DOHH2 (cell line): ENCODE measurements at regions not wholly inside any gene's neighbourhood (a gene's known extent, or its start where the extent isn't known, plus 50 kb on each side); places are given as distances from the start of the nearest gene placed in this dataset.

ENCODE experiments used
- H3F3A ChIP-seq: fragments of 200-600 bp; sonication (generic), shearing (Covaris generic); 2 replicates; pipeline ENCODE4 v1.6.0; 2016; ENCODE audit warnings: antibody characterized with exemption, mild to moderate bottlenecking; ENCODE audit not compliant: control insufficient read depth, insufficient read depth
- H3K27ac ChIP-seq: fragments of 200-600 bp; sonication (generic); 2 replicates; pipeline ENCODE4 v1.5.1; 2014; ENCODE audit warnings: low read depth, mild to moderate bottlenecking, low read length, moderate library complexity
- H3K27me3 ChIP-seq: fragments of 200-600 bp; sonication (generic); 2 replicates; pipeline ENCODE4 v1.6.1; 2014; ENCODE audit warnings: mild to moderate bottlenecking, low read length, mixed read lengths; ENCODE audit not compliant: control insufficient read depth
- H3K36me3 ChIP-seq: fragments of 200-600 bp; sonication (generic); 2 replicates; pipeline ENCODE4 v1.6.1; 2014; ENCODE audit warnings: mild to moderate bottlenecking, low read length, moderate library complexity, mixed read lengths; ENCODE audit not compliant: control insufficient read depth
- H3K4me1 ChIP-seq: fragments of 200-600 bp; sonication (generic); 2 replicates; pipeline ENCODE4 v1.6.1; 2014; ENCODE audit warnings: mild to moderate bottlenecking, low read length, mixed read lengths; ENCODE audit not compliant: control insufficient read depth
- H3K4me2 ChIP-seq: fragments of 200-600 bp; sonication (generic); 2 replicates; pipeline ENCODE4 v1.6.0; 2014; ENCODE audit warnings: mild to moderate bottlenecking, low read length, moderate library complexity
- H3K4me3 ChIP-seq: fragments of 200-600 bp; sonication (generic); 2 replicates; pipeline ENCODE4 v1.5.1; 2014; ENCODE audit warnings: mild to moderate bottlenecking, low read length, mixed read lengths
- H3K79me2 ChIP-seq: fragments of 200-600 bp; sonication (generic); 2 replicates; pipeline ENCODE4 v1.6.1; 2014; ENCODE audit warnings: mild to moderate bottlenecking, low read length, mixed read lengths; ENCODE audit not compliant: control insufficient read depth
- H3K9me2 ChIP-seq: fragments of 200-600 bp; sonication (generic); replicated peaks from 2 replicates; pipeline ENCODE4 v1.6.1; 2014; ENCODE audit warnings: mild to moderate bottlenecking, low read length, mixed read lengths; ENCODE audit not compliant: control insufficient read depth
- H3K9me3 ChIP-seq: fragments of 200-600 bp; sonication (generic); 2 replicates; pipeline ENCODE4 v1.6.1; 2014; ENCODE audit warnings: antibody characterized with exemption, low read length, mixed read lengths; ENCODE audit not compliant: control insufficient read depth, insufficient read depth
- H4K20me1 ChIP-seq: fragments of 200-600 bp; sonication (generic); 2 replicates; pipeline ENCODE4 v1.6.0; 2014; ENCODE audit warnings: low read depth, mild to moderate bottlenecking, antibody characterized with exemption, low read length, moderate library complexity; ENCODE audit not compliant: control insufficient read depth, insufficient read depth
- CTCF ChIP-seq: fragments of 200-600 bp; sonication (generic); IDR thresholded peaks from one replicate; pipeline ENCODE4 v1.5.1; 2014; ENCODE audit warnings: antibody characterized with exemption, mild to moderate bottlenecking, low read depth, low read length; ENCODE audit not compliant: poor library complexity, severe bottlenecking
- EZH2phosphoT487 ChIP-seq: fragments of 200-600 bp; sonication (generic); IDR thresholded peaks from 2 replicates; pipeline ENCODE4 v1.6.1; 2017; ENCODE audit warnings: borderline replicate concordance, mild to moderate bottlenecking, antibody characterized with exemption, low read length, moderate library complexity, mixed read lengths

GRCh38 chr4:178244785-178245184 is 802.5 kb upstream of the AGA start:
- Histone ChIP-seq H3K4me3 (no peak overlapping the region), H3K4me2 (no peak overlapping the region), H3K79me2 (no peaks in the 10 kb centered on the region), H3K27me3 (no peaks in the 10 kb centered on the region), H3F3A (no peaks in the 10 kb centered on the region), H3K9me3 (peaks cover 3% of the 10 kb centered on the region; the same call in 1 of the 2 replicates), H3K9me2 (no peaks in the 10 kb centered on the region), H3K36me3 (no peaks in the 10 kb centered on the region), H4K20me1 (no peaks in the 10 kb centered on the region), H3K27ac (no peak overlapping the region), H3K4me1 (no peaks in the 10 kb centered on the region)
- no peak for TF ChIP-seq CTCF
- TF ChIP-seq EZH2phosphoT487, result no peak

- H3F3A ChIP-seq, result no peaks in the 10 kb centered on the region
- no peaks in the 10 kb centered on the region for H3K27me3 ChIP-seq
- H3K4me1 ChIP-seq, result no peaks in the 10 kb centered on the region
- no peak overlapping the region for H3K27ac ChIP-seq
- H3K79me2 ChIP-seq, result no peaks in the 10 kb centered on the region
- TF ChIP-seq CTCF (no peak), EZH2phosphoT487 (no peak)
- no peaks in the 10 kb centered on the region for H3K9me3 ChIP-seq
- no peak overlapping the region for H3K4me3 ChIP-seq
- H4K20me1 ChIP-seq, result no peaks in the 10 kb centered on the region
- H3K36me3 ChIP-seq, result no peaks in the 10 kb centered on the region
- H3K4me2 ChIP-seq, result no peak overlapping the region
- no peaks in the 10 kb centered on the region for H3K9me2 ChIP-seq
These were observed 812.9 kb upstream of the AGA start for GRCh38 chr4:178255172-178255571.

GRCh38 chr4:178258603-178259002 is 816.4 kb upstream of the AGA start:
- H3K4me2 ChIP-seq, result no peak overlapping the region
- no peaks in the 10 kb centered on the region for H3K9me3 ChIP-seq
- no peaks in the 10 kb centered on the region for H3K27me3 ChIP-seq
- H3K4me1 ChIP-seq, result no peaks in the 10 kb centered on the region
- H4K20me1 ChIP-seq, result no peaks in the 10 kb centered on the region
- no peaks in the 10 kb centered on the region for H3K36me3 ChIP-seq
- H3K27ac ChIP-seq, result no peak overlapping the region
- H3F3A ChIP-seq, result no peaks in the 10 kb centered on the region
- TF ChIP-seq EZH2phosphoT487, result no peak
- no peak for TF ChIP-seq CTCF
- H3K9me2 ChIP-seq, result no peaks in the 10 kb centered on the region
- H3K79me2 ChIP-seq, result no peaks in the 10 kb centered on the region
- no peak overlapping the region for H3K4me3 ChIP-seq

GRCh38 chr4:178259566-178259965 is 817.3 kb upstream of the AGA start:
- H3K9me2 ChIP-seq, result no peaks in the 10 kb centered on the region
- no peak overlapping the region for H3K27ac ChIP-seq
- H3K79me2 ChIP-seq, result no peaks in the 10 kb centered on the region
- no peak for TF ChIP-seq CTCF
- no peak for TF ChIP-seq EZH2phosphoT487
- H3K27me3 ChIP-seq, result no peaks in the 10 kb centered on the region
- no peak overlapping the region for H3K4me3 ChIP-seq
- H3K9me3 ChIP-seq, result no peaks in the 10 kb centered on the region
- H3F3A ChIP-seq, result no peaks in the 10 kb centered on the region
- H3K36me3 ChIP-seq, result no peaks in the 10 kb centered on the region
- H3K4me1 ChIP-seq, result no peaks in the 10 kb centered on the region
- no peak overlapping the region for H3K4me2 ChIP-seq
- no peaks in the 10 kb centered on the region for H4K20me1 ChIP-seq
